PFSK-1 (cell line): ENCODE measurements at regions not wholly inside any gene's neighbourhood (a gene's known extent, or its start where the extent isn't known, plus 50 kb on each side); places are given as distances from the start of the nearest gene placed in this dataset.

Source experiments
- SIN3A ChIP-seq: IDR thresholded peaks from 2 replicates; pipeline ENCODE4 v1.6.1; 2012; ENCODE audit warnings: mild to moderate bottlenecking, low read length, moderate library complexity, borderline replicate concordance; ENCODE audit not compliant: insufficient read depth
- TF ChIP-seq, protein P1 (sequence below), 2 experiments: IDR thresholded peaks; 2 replicates each; pipeline versions ENCODE4 v1.6.1 to v1.8.0; 2011 to 2012; ENCODE audit warnings: low read depth in 2 of 2, low read length in 2 of 2, control low read depth in 1 of 2, inconsistent platforms in 1 of 2, mild to moderate bottlenecking in 1 of 2, moderate library complexity in 1 of 2; ENCODE audit not compliant: insufficient read depth in 1 of 2

DNA sequence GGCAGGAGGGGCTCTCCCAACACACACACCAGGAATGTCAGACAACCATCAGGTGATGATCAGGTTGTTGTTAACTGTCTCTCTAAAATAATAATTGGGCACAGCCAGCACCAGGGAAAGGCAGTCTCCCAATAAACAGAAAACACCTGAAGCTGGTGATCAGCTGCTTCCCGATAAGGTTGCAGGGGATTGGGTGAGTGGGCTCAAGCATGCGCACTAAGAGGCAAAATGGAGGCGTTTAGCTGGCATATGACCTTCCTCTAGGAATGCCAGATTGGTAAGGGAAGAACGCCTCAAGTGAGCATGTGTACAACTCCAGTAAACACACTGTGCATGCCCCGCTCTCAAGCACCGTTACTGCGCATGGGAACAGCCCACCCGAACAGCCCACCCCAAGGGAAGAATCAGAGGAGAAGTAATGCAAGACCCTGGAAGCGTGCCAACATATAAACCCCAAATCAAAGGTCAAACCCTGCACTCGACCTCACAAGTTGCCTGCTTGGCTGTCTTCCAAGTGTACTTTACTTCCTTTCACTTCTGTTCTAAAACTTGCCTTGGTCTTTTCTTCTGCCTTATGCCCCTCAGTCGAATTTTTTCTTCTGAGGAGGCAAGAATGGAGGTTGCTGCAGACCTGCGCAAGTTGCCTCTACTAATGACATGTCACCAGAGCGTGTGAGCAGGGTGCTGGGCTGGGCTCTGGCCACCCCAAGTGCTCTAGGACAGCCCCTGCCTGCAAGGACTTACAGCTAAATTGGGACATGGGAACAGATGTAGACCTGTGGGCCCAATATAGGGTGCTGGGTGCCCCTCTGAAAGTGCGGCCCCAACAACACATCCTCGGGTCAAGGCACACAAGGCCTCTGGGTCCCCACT, 200.8 kb downstream of the RHOU start:
- TF ChIP-seq, protein P1, sequence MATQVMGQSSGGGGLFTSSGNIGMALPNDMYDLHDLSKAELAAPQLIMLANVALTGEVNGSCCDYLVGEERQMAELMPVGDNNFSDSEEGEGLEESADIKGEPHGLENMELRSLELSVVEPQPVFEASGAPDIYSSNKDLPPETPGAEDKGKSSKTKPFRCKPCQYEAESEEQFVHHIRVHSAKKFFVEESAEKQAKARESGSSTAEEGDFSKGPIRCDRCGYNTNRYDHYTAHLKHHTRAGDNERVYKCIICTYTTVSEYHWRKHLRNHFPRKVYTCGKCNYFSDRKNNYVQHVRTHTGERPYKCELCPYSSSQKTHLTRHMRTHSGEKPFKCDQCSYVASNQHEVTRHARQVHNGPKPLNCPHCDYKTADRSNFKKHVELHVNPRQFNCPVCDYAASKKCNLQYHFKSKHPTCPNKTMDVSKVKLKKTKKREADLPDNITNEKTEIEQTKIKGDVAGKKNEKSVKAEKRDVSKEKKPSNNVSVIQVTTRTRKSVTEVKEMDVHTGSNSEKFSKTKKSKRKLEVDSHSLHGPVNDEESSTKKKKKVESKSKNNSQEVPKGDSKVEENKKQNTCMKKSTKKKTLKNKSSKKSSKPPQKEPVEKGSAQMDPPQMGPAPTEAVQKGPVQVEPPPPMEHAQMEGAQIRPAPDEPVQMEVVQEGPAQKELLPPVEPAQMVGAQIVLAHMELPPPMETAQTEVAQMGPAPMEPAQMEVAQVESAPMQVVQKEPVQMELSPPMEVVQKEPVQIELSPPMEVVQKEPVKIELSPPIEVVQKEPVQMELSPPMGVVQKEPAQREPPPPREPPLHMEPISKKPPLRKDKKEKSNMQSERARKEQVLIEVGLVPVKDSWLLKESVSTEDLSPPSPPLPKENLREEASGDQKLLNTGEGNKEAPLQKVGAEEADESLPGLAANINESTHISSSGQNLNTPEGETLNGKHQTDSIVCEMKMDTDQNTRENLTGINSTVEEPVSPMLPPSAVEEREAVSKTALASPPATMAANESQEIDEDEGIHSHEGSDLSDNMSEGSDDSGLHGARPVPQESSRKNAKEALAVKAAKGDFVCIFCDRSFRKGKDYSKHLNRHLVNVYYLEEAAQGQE (IDR thresholded peaks at IDR 0.05; ENCODE audit: insufficient read depth in 1 of 2, low read depth in 2 of 2, low read length in 2 of 2), result no peak
- no peak for TF ChIP-seq SIN3A
